ENCODE measurements at regions not wholly inside any gene's neighbourhood (a gene's known extent, or its start where the extent isn't known, plus 50 kb on each side); places are given as distances from the start of the nearest gene placed in this dataset.

DNA sequence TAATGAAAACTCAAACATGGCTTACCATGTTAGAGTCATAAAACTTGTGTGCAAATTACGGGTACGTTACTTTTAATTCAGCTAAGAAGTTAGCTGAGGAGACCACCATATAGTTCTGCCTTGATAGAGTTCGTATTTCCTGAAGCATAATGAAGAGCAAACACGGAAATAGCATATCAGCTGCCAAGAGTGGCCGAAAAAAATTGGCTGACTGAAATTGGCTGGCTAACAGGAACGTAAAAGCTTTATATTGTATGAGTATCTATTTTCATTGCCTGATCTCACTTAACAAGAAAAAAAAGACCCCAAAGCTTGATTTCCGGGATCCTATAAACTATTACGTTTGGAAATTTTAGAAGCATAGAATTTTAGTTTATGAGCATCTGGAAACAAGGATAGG is 1222.9 kb downstream of the ZPLD1 start:
- Histone ChIP-seq H3K4me3 (ENCODE audit: low read depth in 1 of 2, low read length in 2 of 2) (no peak overlapping the region), H3K9me3 (ENCODE audit: control insufficient read depth in 1 of 2, low read length in 2 of 2) (no peaks in the 10 kb centered on the region), H3K9ac (ENCODE audit: low read depth in 1 of 2, low read length in 2 of 2) (no peak overlapping the region), H3K27me3 (ENCODE audit: control insufficient read depth in 1 of 2, insufficient read depth in 2 of 2, low read length in 2 of 2) (no peaks in the 10 kb centered on the region), H3K36me3 (ENCODE audit: control insufficient read depth in 1 of 2, insufficient read depth in 2 of 2, low read length in 2 of 2) (no peaks in the 10 kb centered on the region), H3K27ac (ENCODE audit: low read depth, low read length) (no peak overlapping the region), H3K4me1 (ENCODE audit: control insufficient read depth in 1 of 2, insufficient read depth in 2 of 2, low read length in 2 of 2) (no peaks in the 10 kb centered on the region)

DNA sequence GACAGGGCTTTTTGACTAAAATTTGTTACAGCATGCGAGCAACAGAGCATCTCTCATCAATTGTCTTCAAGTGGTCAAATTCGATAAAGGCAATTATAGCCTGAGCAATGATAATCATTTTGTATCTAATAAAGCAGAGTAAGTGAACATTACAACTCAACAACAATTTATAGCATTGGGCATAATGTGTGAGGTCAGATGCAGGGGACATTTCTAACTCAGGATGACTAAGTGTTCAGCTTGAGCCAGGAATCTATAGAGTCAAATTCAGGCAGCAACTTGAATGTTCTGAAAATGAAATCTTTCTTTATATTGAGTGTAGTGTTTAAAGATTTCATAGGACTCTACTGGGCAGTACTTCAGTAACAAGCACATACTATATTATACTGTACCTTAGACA is 1226.0 kb downstream of the ZPLD1 start:
- H3K36me3 ChIP-seq (ENCODE audit: control insufficient read depth in 1 of 2, insufficient read depth in 2 of 2, low read length in 2 of 2) = no peaks in the 10 kb centered on the region
- no peaks in the 10 kb centered on the region for H3K9me3 ChIP-seq (ENCODE audit: control insufficient read depth in 1 of 2, low read length in 2 of 2)
- no peaks in the 10 kb centered on the region for H3K27me3 ChIP-seq (ENCODE audit: control insufficient read depth in 1 of 2, insufficient read depth in 2 of 2, low read length in 2 of 2)
- no peak overlapping the region for H3K9ac ChIP-seq (ENCODE audit: low read depth in 1 of 2, low read length in 2 of 2)
- no peaks in the 10 kb centered on the region for H3K4me1 ChIP-seq (ENCODE audit: control insufficient read depth in 1 of 2, insufficient read depth in 2 of 2, low read length in 2 of 2)
- no peak overlapping the region for H3K27ac ChIP-seq (ENCODE audit: low read depth, low read length)
- H3K4me3 ChIP-seq (ENCODE audit: low read depth in 1 of 2, low read length in 2 of 2) = no peak overlapping the region

DNA sequence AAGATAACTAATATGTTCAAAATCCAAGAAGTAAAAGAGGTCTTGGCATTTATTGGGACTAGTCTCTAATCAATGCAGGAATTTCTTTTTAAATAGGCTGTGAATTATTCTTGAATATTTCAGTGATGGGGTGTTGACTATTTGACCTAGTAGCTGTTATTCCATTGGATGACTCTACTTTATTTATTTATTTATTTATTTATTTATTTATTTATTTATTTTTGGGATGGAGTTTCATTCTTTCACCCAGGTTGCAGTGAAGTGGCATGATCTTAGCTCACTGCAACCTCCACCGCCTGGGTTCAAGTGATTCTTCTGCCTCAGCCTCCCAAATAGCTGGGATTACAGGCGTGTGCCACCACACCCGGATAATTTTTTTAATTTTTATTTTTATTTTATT is 1227.8 kb downstream of the ZPLD1 start:
- H3K27me3 ChIP-seq (ENCODE audit: control insufficient read depth in 1 of 2, insufficient read depth in 2 of 2, low read length in 2 of 2) = no peaks in the 10 kb centered on the region
- no peak overlapping the region for H3K27ac ChIP-seq (ENCODE audit: low read depth, low read length)
- no peak overlapping the region for H3K4me3 ChIP-seq (ENCODE audit: low read depth in 1 of 2, low read length in 2 of 2)
- H3K36me3 ChIP-seq (ENCODE audit: control insufficient read depth in 1 of 2, insufficient read depth in 2 of 2, low read length in 2 of 2) = no peaks in the 10 kb centered on the region
- no peaks in the 10 kb centered on the region for H3K4me1 ChIP-seq (ENCODE audit: control insufficient read depth in 1 of 2, insufficient read depth in 2 of 2, low read length in 2 of 2)
- no peak overlapping the region for H3K9ac ChIP-seq (ENCODE audit: low read depth in 1 of 2, low read length in 2 of 2)
- peaks cover 2 to 6% of the 10 kb centered on the region in 2 donors for H3K9me3 ChIP-seq (ENCODE audit: control insufficient read depth in 1 of 2, low read length in 2 of 2)

- no peak overlapping the region for H3K27ac ChIP-seq (ENCODE audit: low read depth, low read length)
- H3K9me3 ChIP-seq (ENCODE audit: control insufficient read depth in 1 of 2, low read length in 2 of 2) = peaks cover 0 to under 1% of the 10 kb centered on the region in 2 donors
- no peak overlapping the region for H3K9ac ChIP-seq (ENCODE audit: low read depth in 1 of 2, low read length in 2 of 2)
- H3K36me3 ChIP-seq (ENCODE audit: control insufficient read depth in 1 of 2, insufficient read depth in 2 of 2, low read length in 2 of 2) = no peaks in the 10 kb centered on the region
- H3K4me1 ChIP-seq (ENCODE audit: control insufficient read depth in 1 of 2, insufficient read depth in 2 of 2, low read length in 2 of 2) = no peaks in the 10 kb centered on the region
- no peaks in the 10 kb centered on the region for H3K27me3 ChIP-seq (ENCODE audit: control insufficient read depth in 1 of 2, insufficient read depth in 2 of 2, low read length in 2 of 2)
- H3K4me3 ChIP-seq (ENCODE audit: low read depth in 1 of 2, low read length in 2 of 2) = no peak overlapping the region
Measured at GRCh38 chr3:103672346-103672745, 1237.5 kb downstream of the ZPLD1 start.

DNA sequence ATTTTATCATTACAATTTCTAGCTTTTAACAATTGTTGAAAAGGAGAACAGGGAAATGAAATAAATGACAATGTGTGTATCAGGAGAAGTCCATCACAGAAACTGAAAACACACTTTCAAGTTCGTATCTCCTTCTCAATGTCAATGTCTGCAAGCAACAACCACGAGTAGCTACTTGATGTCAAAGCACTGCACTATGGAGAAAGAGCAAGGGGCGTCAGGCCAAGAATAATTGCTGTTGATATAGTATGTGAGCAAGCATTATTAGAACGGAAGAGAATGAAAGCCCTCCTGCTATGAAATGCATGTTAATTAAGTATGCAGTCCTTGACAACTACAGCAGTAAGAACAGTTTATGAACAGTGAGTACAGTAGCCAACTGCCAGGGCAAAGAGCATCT is 1250.1 kb downstream of the ZPLD1 start:
- no peaks in the 10 kb centered on the region for H3K36me3 ChIP-seq (ENCODE audit: control insufficient read depth in 1 of 2, insufficient read depth in 2 of 2, low read length in 2 of 2)
- H3K9ac ChIP-seq (ENCODE audit: low read depth in 1 of 2, low read length in 2 of 2) = no peak overlapping the region
- no peaks in the 10 kb centered on the region for H3K27me3 ChIP-seq (ENCODE audit: control insufficient read depth in 1 of 2, insufficient read depth in 2 of 2, low read length in 2 of 2)
- H3K27ac ChIP-seq (ENCODE audit: low read depth, low read length) = no peak overlapping the region
- no peak overlapping the region for H3K4me3 ChIP-seq (ENCODE audit: low read depth in 1 of 2, low read length in 2 of 2)
- no peaks in the 10 kb centered on the region for H3K9me3 ChIP-seq (ENCODE audit: control insufficient read depth in 1 of 2, low read length in 2 of 2)
- H3K4me1 ChIP-seq (ENCODE audit: control insufficient read depth in 1 of 2, insufficient read depth in 2 of 2, low read length in 2 of 2) = no peaks in the 10 kb centered on the region

DNA sequence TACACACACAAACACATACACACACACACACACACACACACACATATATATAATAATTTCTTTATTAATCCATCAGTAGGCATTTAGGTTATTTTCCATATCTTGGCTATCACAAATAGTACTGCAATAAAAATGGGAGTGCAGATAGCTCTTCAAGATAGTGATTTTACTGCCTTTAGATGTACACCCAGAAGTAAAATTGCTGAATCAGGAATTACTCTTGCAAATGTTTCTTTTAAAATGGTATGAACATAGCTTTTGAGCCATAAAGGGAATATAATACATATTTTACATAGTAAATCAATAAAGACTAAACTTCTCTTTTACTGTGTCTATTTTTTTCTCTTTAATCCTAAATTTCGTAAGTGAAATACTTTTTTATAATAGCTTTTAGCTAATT is 1251.1 kb downstream of the ZPLD1 start:
- Histone ChIP-seq H3K4me3 (ENCODE audit: low read depth in 1 of 2, low read length in 2 of 2) (no peak overlapping the region), H3K36me3 (ENCODE audit: control insufficient read depth in 1 of 2, insufficient read depth in 2 of 2, low read length in 2 of 2) (no peaks in the 10 kb centered on the region), H3K9ac (ENCODE audit: low read depth in 1 of 2, low read length in 2 of 2) (no peak overlapping the region), H3K4me1 (ENCODE audit: control insufficient read depth in 1 of 2, insufficient read depth in 2 of 2, low read length in 2 of 2) (no peaks in the 10 kb centered on the region), H3K27me3 (ENCODE audit: control insufficient read depth in 1 of 2, insufficient read depth in 2 of 2, low read length in 2 of 2) (no peaks in the 10 kb centered on the region), H3K27ac (ENCODE audit: low read depth, low read length) (no peak overlapping the region), H3K9me3 (ENCODE audit: control insufficient read depth in 1 of 2, low read length in 2 of 2) (no peaks in the 10 kb centered on the region)

- H3K4me3 ChIP-seq (ENCODE audit: low read depth in 1 of 2, low read length in 2 of 2) = no peak overlapping the region
- H3K9me3 ChIP-seq (ENCODE audit: control insufficient read depth in 1 of 2, low read length in 2 of 2) = no peaks in the 10 kb centered on the region
- H3K9ac ChIP-seq (ENCODE audit: low read depth in 1 of 2, low read length in 2 of 2) = no peak overlapping the region
- H3K27ac ChIP-seq (ENCODE audit: low read depth, low read length) = no peak overlapping the region
- no peaks in the 10 kb centered on the region for H3K4me1 ChIP-seq (ENCODE audit: control insufficient read depth in 1 of 2, insufficient read depth in 2 of 2, low read length in 2 of 2)
- H3K36me3 ChIP-seq (ENCODE audit: control insufficient read depth in 1 of 2, insufficient read depth in 2 of 2, low read length in 2 of 2) = no peaks in the 10 kb centered on the region
- no peaks in the 10 kb centered on the region for H3K27me3 ChIP-seq (ENCODE audit: control insufficient read depth in 1 of 2, insufficient read depth in 2 of 2, low read length in 2 of 2)
Measured at GRCh38 chr3:103690536-103690935, 1255.7 kb downstream of the ZPLD1 start.

DNA sequence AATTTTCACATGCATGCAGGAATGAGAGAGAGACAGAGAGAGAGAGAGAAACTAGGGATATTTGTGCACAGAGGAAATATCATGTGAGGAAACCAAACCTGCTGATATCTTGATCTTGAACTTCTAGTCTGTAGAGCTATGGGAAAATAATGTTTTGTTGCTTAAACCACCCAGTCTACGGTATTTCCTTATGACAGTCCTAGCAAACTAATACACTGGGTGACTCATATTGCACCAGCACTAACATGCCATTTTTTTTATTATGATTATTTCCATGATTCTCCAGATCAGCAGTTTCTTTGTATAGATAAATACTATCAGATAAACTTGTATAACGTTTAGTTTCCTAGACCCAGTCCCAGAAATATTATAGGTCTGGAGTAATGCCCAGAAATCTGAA is 1259.0 kb downstream of the ZPLD1 start:
- Histone ChIP-seq H3K4me3 (ENCODE audit: low read depth in 1 of 2, low read length in 2 of 2) (no peak overlapping the region), H3K27me3 (ENCODE audit: control insufficient read depth in 1 of 2, insufficient read depth in 2 of 2, low read length in 2 of 2) (no peaks in the 10 kb centered on the region), H3K27ac (ENCODE audit: low read depth, low read length) (no peak overlapping the region), H3K9ac (ENCODE audit: low read depth in 1 of 2, low read length in 2 of 2) (no peak overlapping the region), H3K9me3 (ENCODE audit: control insufficient read depth in 1 of 2, low read length in 2 of 2) (peaks cover 0 to 4% of the 10 kb centered on the region in 2 donors), H3K4me1 (ENCODE audit: control insufficient read depth in 1 of 2, insufficient read depth in 2 of 2, low read length in 2 of 2) (no peaks in the 10 kb centered on the region), H3K36me3 (ENCODE audit: control insufficient read depth in 1 of 2, insufficient read depth in 2 of 2, low read length in 2 of 2) (no peaks in the 10 kb centered on the region)

- no peaks in the 10 kb centered on the region for H3K4me1 ChIP-seq (ENCODE audit: control insufficient read depth in 1 of 2, insufficient read depth in 2 of 2, low read length in 2 of 2)
- no peaks in the 10 kb centered on the region for H3K36me3 ChIP-seq (ENCODE audit: control insufficient read depth in 1 of 2, insufficient read depth in 2 of 2, low read length in 2 of 2)
- H3K27me3 ChIP-seq (ENCODE audit: control insufficient read depth in 1 of 2, insufficient read depth in 2 of 2, low read length in 2 of 2) = no peaks in the 10 kb centered on the region
- no peak overlapping the region for H3K4me3 ChIP-seq (ENCODE audit: low read depth in 1 of 2, low read length in 2 of 2)
- no peak overlapping the region for H3K9ac ChIP-seq (ENCODE audit: low read depth in 1 of 2, low read length in 2 of 2)
- H3K27ac ChIP-seq (ENCODE audit: low read depth, low read length) = no peak overlapping the region
- H3K9me3 ChIP-seq (ENCODE audit: control insufficient read depth in 1 of 2, low read length in 2 of 2) = peaks cover 0 to 4% of the 10 kb centered on the region in 2 donors
Measured at GRCh38 chr3:103698646-103699045, 1263.8 kb downstream of the ZPLD1 start.

DNA sequence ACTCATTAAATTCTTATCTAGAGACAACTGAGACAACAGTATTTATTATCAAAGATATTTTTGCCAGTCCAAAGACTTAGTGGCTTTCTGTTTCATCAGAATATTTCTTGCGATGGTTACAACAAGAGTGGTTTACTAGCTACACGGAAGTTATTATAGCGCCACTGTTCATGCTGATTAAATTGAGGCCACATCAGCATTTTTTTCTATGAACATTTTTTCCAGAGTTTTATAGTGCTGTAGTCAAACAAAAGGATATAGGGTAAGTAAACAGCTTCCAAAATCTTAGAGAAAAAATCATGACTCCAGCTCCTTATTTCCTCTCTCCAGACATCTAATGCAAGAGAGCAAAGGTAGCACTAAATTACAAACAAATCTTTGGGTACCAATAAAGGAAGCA is 1264.4 kb downstream of the ZPLD1 start:
- H3K9me3 ChIP-seq (ENCODE audit: control insufficient read depth in 1 of 2, low read length in 2 of 2) = peaks cover 0 to 4% of the 10 kb centered on the region in 2 donors
- no peaks in the 10 kb centered on the region for H3K27me3 ChIP-seq (ENCODE audit: control insufficient read depth in 1 of 2, insufficient read depth in 2 of 2, low read length in 2 of 2)
- no peaks in the 10 kb centered on the region for H3K4me1 ChIP-seq (ENCODE audit: control insufficient read depth in 1 of 2, insufficient read depth in 2 of 2, low read length in 2 of 2)
- no peak overlapping the region for H3K4me3 ChIP-seq (ENCODE audit: low read depth in 1 of 2, low read length in 2 of 2)
- no peaks in the 10 kb centered on the region for H3K36me3 ChIP-seq (ENCODE audit: control insufficient read depth in 1 of 2, insufficient read depth in 2 of 2, low read length in 2 of 2)
- no peak overlapping the region for H3K27ac ChIP-seq (ENCODE audit: low read depth, low read length)
- H3K9ac ChIP-seq (ENCODE audit: low read depth in 1 of 2, low read length in 2 of 2) = no peak overlapping the region

GRCh38 chr3:103705641-103706040 is 1270.8 kb downstream of the ZPLD1 start:
- H3K9me3 ChIP-seq (ENCODE audit: control insufficient read depth in 1 of 2, low read length in 2 of 2) = no peaks in the 10 kb centered on the region
- no peaks in the 10 kb centered on the region for H3K27me3 ChIP-seq (ENCODE audit: control insufficient read depth in 1 of 2, insufficient read depth in 2 of 2, low read length in 2 of 2)
- H3K4me3 ChIP-seq (ENCODE audit: low read depth in 1 of 2, low read length in 2 of 2) = no peak overlapping the region
- H3K4me1 ChIP-seq (ENCODE audit: control insufficient read depth in 1 of 2, insufficient read depth in 2 of 2, low read length in 2 of 2) = no peaks in the 10 kb centered on the region
- H3K9ac ChIP-seq (ENCODE audit: low read depth in 1 of 2, low read length in 2 of 2) = no peak overlapping the region
- no peak overlapping the region for H3K27ac ChIP-seq (ENCODE audit: low read depth, low read length)
- H3K36me3 ChIP-seq (ENCODE audit: control insufficient read depth in 1 of 2, insufficient read depth in 2 of 2, low read length in 2 of 2) = no peaks in the 10 kb centered on the region
